Calu3 (cell line): ENCODE measurements at regions not wholly inside any gene's neighbourhood (a gene's known extent, or its start where the extent isn't known, plus 50 kb on each side); places are given as distances from the start of the nearest gene placed in this dataset.

ENCODE experiments used
- BruUV-seq: library from RNA; stranded (reverse); fragments of 400-500 nt; replicated peaks from 2 replicates; lab custom pipeline; 2021; lab: Mats Ljungman, UMichigan
- CTCF ChIA-PET: fragments of 300-600 bp; sonication (Branson Sonifier 250); formaldehyde crosslinking; loops from one replicate; lab custom pipeline; 2022; ENCODE audit warnings: antibody characterized with exemption; lab: Charles Lee
- DNase-seq: peaks from one replicate; pipeline ENCODE4 v3.0.0; 2022
- H3K27ac Mint-ChIP-seq: one replicate; pipeline ENCODE4 v1.8.0; 2022; ENCODE audit warnings: mixed read lengths; ENCODE audit not compliant: unreplicated experiment
- H3K27me3 Mint-ChIP-seq: one replicate; pipeline ENCODE4 v1.8.0; 2022; ENCODE audit warnings: mixed read lengths; ENCODE audit not compliant: unreplicated experiment
- H3K36me3 Mint-ChIP-seq: one replicate; pipeline ENCODE4 v1.8.0; 2022; ENCODE audit warnings: mild to moderate bottlenecking, moderate library complexity, mixed read lengths; ENCODE audit not compliant: insufficient read depth, unreplicated experiment
- H3K4me1 Mint-ChIP-seq: one replicate; pipeline ENCODE4 v1.8.0; 2022; ENCODE audit warnings: mild to moderate bottlenecking, low read depth, mixed read lengths; ENCODE audit not compliant: unreplicated experiment
- H3K4me3 Mint-ChIP-seq: one replicate; pipeline ENCODE4 v1.8.0; 2022; ENCODE audit warnings: mild to moderate bottlenecking, low read depth, moderate library complexity, mixed read lengths; ENCODE audit not compliant: unreplicated experiment
- H3K9me3 Mint-ChIP-seq: one replicate; pipeline ENCODE4 v1.8.0; 2022; ENCODE audit warnings: low read depth, mixed read lengths; ENCODE audit not compliant: unreplicated experiment
- intact Hi-C: fragments of 100-400 bp; cut with micrococcal nuclease; formaldehyde crosslinking; loops from one replicate; pipeline ENCODE4 v1.10.0; 2022; ENCODE audit not compliant: unreplicated experiment
- TF ChIP-seq, protein P1 (sequence below): fragments of 200-600 bp; IDR thresholded peaks from one replicate; pipeline ENCODE4 v1.8.0; 2022; ENCODE audit warnings: antibody characterized with exemption; ENCODE audit not compliant: unreplicated experiment

DNA sequence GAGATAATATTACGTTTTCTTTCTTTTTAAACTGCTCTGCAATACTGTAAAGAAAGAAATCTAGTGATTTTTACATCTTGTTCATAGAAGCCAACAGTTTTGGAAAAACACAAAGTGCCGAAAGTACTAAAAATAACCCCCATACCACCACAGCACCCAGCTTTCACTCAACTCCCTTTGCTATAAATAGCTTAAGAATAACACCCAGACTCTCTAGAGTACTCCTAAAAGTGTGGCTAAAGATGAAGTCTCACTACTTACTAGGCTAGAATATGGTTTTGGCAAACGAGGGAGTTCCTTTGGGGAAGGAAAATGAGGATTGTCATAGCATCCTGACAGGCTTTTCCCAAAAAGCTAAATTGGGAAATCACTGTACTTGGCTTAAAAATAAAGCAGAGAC lies 151.8 kb upstream of the ANK3 start:
- H3K4me1 Mint-ChIP-seq, result peaks cover 10% of the 10 kb centered on the region
- CTCF ChIA-PET, result no interaction called here

DNA sequence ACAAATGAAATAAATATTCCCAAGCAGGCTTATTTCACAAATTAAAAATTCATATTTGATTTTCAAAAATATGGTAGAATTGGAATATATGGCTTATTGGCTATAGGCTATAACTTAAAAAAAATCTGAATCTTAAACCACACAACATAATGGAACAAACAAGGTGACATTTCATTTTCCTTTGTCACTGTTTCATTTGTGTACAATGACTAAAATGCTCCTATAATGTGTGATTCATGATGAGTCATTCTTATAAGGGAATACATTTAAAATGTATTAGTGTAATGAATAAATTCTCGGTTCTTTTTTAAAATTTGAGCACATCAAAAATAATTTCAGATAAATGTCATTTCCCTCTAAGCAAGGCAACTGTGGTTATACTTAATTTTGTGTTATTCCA lies 148.0 kb upstream of the ANK3 start:
- H3K9me3 Mint-ChIP-seq, result no peaks in the 10 kb centered on the region
- no peaks in the 10 kb centered on the region for H3K36me3 Mint-ChIP-seq
- H3K4me3 Mint-ChIP-seq, result no peak overlapping the region
- TF ChIP-seq, protein P1, sequence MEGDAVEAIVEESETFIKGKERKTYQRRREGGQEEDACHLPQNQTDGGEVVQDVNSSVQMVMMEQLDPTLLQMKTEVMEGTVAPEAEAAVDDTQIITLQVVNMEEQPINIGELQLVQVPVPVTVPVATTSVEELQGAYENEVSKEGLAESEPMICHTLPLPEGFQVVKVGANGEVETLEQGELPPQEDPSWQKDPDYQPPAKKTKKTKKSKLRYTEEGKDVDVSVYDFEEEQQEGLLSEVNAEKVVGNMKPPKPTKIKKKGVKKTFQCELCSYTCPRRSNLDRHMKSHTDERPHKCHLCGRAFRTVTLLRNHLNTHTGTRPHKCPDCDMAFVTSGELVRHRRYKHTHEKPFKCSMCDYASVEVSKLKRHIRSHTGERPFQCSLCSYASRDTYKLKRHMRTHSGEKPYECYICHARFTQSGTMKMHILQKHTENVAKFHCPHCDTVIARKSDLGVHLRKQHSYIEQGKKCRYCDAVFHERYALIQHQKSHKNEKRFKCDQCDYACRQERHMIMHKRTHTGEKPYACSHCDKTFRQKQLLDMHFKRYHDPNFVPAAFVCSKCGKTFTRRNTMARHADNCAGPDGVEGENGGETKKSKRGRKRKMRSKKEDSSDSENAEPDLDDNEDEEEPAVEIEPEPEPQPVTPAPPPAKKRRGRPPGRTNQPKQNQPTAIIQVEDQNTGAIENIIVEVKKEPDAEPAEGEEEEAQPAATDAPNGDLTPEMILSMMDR, result no peak
- intact Hi-C loops, result no loop called here
- peaks cover 13% of the 10 kb centered on the region for H3K4me1 Mint-ChIP-seq
- no peak for DNase-seq
- CTCF ChIA-PET, result no interaction called here
- H3K27ac Mint-ChIP-seq, result peak overlapping the region; percentile 36
- no TSS peak for BruUV-seq
- no peaks in the 10 kb centered on the region for H3K27me3 Mint-ChIP-seq

More for the DNA sequence above, 151.8 kb upstream of the ANK3 start:
- Mint-ChIP-seq H3K27me3 (no peaks in the 10 kb centered on the region), H3K9me3 (no peaks in the 10 kb centered on the region), H3K4me3 (no peak overlapping the region), H3K36me3 (no peaks in the 10 kb centered on the region), H3K27ac (no peak overlapping the region)
- intact Hi-C loops, result no loop called here
- no TSS peak for BruUV-seq
- TF ChIP-seq, protein P1, result no peak
- DNase-seq, result no peak

DNA sequence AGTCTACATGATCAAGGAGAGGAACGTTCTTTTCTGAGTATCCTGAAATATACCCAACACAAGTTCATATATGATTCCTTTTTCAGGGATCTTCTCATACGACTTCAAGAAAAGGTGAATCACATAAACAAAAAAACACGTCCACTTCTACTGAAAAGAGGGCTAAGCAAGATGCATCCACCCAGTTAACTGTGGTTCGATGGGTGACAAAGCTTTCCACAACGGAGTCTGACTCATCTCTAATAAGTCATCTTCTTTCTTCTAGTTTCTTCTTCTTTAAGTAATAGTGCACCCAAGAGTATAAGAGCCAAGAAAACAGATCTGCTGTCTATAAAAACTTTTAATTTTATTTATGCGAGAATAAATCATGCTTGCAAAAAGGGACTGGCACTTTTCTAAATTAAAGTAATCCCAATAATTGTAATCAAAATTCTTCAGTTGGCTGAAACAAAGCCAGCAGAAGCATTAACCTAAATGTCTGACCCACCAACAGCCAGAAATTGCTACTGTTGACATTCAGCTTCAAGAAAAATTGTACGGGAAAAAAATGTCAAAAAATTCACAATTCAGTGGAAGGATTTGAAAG lies 146.9 kb upstream of the ANK3 start:
- H3K9me3 Mint-ChIP-seq, result no peaks in the 10 kb centered on the region
- TF ChIP-seq, protein P1, result no peak
- no peak overlapping the region for H3K27ac Mint-ChIP-seq
- no peak overlapping the region for H3K4me3 Mint-ChIP-seq
- CTCF ChIA-PET, result interaction anchor here (0.5 kb wide), 1 partner anchor 941 kb away, joined by 3 read pairs; no protein-coding TSS in a partner anchor
- no peaks in the 10 kb centered on the region for H3K36me3 Mint-ChIP-seq
- DNase-seq, result no peak
- H3K27me3 Mint-ChIP-seq, result no peaks in the 10 kb centered on the region
- intact Hi-C loops, result no loop called here
- H3K4me1 Mint-ChIP-seq, result peaks cover 13% of the 10 kb centered on the region
- BruUV-seq, result no TSS peak

DNA sequence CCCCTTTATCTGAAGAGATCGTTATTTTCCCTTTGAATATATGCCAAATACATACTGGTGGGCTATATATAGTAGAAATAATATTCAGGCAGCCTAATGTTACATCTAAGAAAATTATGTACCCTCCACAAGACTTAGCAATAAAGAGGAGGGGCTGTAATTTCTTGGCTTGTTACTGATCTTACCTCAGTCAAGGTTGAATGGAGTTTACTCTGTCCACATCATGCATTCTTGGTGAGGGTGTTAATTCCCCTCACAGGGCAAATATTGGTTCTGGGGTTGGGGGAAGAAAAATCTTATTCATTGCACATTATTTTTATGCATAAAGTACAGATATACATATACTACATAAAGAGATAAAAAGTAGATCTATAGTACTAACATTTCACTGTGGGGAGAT lies 145.8 kb upstream of the ANK3 start:
- Mint-ChIP-seq H3K4me1 (peaks cover 13% of the 10 kb centered on the region), H3K9me3 (no peaks in the 10 kb centered on the region), H3K36me3 (no peaks in the 10 kb centered on the region), H3K4me3 (no peak overlapping the region), H3K27me3 (no peaks in the 10 kb centered on the region), H3K27ac (no peak overlapping the region)
- TF ChIP-seq, protein P1, result no peak
- intact Hi-C loops, result no loop called here
- CTCF ChIA-PET, result no interaction called here
- no peak for DNase-seq
- BruUV-seq, result no TSS peak
